IPS-NIHi11 (cell line): ENCODE measurements at regions not wholly inside any gene's neighbourhood (a gene's known extent, or its start where the extent isn't known, plus 50 kb on each side); places are given as distances from the start of the nearest gene placed in this dataset.
"Not testable (repeated sequence)": the region's sequence is repeated elsewhere in the genome, so short reads cannot be mapped to it uniquely, and the experiment has no call there.

Experiments used
- DNase-seq: peaks from one replicate; pipeline ENCODE4 v3.0.0; 2012; ENCODE audit warnings: mixed read lengths, low spot score

DNA sequence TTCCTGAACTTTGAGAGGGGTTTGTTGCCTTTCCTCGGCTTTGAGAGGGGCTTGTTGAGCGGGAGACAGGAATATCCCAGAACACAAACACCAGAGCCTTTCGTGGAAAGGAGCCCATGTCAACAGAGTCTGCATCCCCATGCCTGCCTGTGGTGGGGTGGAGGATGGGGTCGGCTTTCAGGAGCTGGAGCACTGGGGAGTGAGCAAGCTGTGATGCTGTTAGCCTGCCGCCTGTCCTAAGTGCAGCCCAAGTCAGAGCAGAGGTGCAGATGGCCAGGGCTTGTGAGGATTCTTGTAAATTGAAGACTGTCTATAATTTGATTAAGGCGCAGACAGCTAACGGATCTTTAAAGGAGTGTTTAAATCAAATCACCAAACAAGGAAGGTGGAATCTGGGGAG, 103.3 kb upstream of the ANK2 start:
- DNase-seq = no peak

DNA sequence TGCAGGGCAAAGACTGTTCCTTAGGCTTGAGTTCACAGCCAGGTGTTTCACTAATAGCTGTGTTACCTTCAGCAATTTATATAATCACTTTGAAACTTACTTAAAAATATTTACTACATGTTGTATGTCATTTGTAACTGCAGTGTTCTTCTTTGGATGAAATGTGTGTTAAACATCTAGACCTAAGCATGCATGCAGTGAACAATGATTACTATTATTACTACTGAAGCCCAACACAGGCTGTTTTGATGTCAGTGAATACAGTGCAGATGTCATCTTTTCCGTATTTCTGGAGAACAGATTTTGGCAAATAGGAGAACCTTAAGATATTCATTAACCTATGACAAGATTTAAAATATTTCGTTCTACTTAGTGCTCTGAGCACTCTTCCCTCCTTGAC, 101.8 kb upstream of the ANK2 start:
- DNase-seq = no peak

DNA sequence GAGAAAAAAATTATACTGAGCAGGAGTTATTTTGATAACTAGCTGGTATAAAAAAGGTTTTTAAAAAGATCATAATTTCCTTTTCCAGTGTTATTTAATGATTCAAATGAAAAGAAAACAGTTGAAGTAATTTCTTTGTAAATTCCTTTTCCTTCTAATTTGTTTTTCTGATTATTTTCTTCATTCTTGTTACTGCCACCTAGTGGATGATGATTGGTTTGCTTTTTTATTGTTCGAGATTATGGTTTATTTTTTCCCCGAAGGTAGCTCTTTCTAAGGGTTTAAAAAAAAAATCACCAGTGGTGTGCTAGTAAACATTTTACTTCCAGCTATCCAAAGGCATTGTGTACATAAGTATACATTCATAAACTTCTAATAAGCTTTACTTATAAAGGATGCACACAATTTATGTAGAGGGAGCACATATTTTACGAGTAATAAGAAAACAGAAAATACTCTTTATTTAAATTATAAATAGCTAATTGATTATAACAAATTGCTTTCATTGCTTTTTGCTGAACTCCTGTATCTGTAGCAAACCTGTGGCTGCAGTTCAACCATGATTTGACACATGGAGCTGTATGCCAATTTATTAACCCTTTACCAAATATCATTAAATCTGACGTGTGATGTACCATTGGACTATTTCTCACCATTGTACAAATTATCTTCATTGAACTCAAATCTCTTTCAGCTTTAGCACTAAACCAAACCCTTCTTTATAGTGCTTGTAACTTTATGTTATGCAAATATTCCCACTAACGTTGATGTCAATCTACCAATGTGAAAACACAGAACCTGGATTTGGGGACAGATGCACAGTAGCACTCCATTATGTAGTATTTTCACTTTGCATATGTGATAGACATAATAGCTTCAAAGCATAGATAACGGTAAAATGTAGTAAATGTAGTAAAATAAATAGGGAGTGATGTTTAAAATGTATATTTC, 97.8 kb upstream of the ANK2 start:
- no peak for DNase-seq

DNA sequence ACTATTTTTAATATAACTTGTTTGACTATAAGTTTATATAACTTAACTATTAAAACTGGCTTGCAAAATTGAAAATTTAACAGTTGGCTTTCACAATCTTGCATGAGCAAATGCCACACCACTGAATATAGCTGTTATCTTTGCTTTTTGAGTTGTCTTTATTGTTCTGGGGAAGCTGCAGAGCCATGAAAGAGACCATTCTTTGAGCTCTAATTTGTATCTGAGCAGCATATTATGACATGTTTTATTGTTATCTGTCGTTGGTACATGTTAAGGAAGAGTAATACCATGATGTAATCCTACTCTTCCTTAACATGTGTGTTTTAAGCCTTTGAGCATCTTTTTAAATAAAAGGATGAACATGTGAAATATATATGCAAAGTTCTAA, 97.1 kb upstream of the ANK2 start:
- no peak for DNase-seq

DNA sequence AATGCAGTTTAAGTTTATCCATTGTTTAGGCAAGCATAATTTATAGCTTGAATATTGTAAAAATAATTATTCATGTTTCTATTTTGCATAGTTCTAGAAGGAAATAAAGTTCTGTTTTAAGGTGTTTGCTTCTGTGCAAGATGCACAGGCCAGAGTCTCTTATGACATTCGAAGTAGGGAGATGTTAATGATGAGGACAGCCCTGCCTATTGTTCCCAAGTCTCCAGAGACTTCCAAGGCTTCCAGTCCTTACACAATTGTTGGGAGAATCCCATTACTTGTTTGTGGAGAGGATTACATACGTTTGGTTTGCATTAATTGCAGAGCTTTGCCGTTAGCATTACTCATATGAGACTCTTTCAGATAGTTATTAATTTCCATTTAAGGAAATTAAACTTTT, 96.2 kb upstream of the ANK2 start:
- no peak for DNase-seq

DNA sequence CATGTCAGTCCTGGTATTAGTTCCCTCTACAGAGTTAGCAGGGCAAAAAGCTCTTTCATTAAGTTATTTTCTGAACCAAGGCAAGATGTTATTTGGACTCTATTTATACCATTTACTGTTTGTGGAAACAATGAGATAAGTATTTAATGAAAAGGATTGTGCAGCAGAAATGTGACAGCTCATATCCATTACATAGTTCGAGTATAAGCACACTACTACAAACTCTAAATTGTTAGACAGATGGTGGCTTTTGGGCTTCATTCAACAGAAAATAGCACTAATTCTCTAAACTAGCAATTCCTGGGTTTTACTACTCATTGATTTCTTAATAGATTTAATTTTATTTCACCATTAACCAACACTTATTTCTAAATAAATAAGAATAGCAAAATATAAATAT, 95.2 kb upstream of the ANK2 start:
- no peak for DNase-seq

DNA sequence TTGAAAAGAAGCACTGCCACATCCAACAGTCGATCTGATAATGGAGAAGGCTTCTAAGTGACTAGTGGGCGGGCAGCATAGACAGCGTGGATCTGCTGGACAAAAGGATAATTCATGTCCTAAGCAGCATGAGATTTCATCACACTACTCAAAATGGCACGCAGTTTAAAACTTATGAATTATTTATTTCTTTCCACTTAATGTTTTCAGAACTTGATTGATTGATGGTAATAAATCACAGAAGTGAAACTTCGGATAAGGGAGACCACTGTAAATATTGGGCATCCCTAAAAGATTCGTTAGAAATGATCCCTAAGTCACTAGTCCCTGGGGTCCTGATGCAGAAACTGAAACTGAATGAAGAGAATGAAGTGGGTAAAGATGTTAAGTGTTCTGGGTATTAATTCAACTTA, 93.0 kb upstream of the ANK2 start:
- no peak for DNase-seq

DNA sequence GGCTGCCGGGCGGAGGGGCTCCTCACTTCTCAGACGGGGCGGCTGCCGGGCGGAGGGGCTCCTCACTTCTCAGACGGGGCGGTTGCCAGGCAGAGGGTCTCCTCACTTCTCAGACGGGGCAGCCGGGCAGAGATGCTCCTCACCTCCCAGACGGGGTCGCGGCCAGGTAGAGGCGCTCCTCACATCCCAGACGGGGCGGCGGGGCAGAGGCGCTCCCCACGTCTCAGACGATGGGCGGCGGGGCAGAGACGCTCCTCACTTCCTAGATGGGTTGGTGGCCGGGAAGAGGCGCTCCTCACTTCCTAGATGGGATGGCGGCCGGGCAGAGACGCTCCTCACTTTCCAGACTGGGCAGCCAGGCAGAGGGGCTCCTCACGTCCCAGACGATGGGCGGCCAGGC, 91.7 kb upstream of the ANK2 start:
- DNase-seq = not testable (repeated sequence)

DNA sequence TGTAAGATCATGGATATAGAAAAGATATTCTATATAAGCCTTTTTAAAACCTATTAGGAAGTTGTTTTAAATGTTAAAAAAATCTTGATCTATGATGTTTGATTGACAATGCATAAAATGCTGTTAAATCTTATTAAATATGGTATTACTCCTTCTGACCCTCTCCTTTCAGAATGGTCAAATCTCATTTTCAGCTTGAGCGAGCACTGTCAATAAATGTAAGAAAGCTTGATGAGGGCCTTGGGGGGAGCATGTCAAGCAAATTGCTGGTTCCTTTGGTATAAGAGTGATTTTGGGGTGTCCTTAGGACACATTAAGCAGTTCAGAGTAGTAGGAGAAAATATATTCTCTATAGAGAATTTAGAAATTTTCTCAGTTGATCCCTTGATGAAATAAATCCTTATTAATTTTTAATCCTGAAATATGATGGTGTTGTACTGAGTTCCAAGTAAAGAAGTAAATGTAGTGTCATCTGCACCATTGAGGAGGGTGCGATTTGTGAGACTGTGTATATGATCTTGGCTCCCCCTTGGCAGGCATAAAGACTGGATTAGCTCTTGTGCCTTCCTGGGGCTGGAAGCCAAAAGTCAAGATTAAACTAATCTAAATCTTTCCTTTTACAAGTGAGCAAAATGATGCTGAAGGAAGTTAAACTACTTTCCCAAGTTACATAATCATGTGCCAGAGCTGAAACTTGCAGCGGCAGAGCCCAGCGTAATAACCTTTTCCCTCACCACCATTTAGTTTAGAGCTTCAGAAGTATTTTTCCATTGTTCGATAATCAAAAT, 82.6 kb upstream of the ANK2 start:
- no peak for DNase-seq

DNA sequence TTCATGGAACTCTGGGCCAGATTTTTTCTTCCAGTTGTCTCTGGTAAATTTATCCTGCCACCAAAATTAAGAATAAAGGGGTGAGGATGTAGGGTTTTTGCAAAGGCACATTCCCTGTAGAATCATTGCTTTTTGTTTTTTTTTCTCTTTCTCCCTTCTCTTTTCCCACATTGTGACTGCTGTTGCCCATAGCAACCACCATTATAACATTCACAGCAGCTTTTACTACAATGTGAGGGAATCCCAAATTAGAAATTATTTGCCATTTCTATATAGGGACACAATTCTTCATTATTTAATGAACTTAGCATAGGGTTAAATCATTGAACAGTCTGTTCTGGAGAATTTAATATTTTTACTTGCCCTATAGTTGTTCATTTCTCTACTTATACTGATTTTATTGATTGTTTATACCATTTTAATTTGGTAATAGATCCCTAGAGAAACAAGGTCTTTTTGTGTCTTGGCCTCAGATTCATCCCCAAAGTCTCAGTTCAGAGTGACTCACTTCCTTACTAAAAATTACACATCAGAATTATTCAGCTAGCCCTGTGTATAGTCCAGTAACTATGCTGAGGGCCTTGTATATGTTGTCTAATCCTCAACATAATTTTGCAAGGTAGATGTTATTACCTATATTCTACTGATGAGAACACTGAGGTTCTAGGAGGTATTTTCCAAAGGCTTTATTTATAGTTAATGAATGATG, 80.8 kb upstream of the ANK2 start:
- no peak for DNase-seq

DNA sequence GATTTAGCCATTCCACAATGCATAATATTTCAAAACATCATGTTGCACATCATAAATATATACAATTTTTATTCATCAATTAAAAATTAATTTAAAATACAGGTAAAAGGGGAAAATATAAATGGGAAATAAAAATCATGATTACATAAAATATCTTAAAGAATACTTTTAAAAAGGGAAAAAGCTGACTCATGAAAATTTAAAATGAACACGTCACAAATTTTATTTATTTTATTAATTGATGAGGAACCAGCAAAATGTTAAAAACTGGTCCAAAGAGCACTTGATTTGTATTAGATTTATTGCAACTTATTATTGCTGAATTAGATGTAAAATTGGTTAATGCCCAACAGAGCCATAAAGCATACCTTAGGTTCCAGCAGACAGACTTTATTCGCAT, 78.5 kb upstream of the ANK2 start:
- DNase-seq = no peak

DNA sequence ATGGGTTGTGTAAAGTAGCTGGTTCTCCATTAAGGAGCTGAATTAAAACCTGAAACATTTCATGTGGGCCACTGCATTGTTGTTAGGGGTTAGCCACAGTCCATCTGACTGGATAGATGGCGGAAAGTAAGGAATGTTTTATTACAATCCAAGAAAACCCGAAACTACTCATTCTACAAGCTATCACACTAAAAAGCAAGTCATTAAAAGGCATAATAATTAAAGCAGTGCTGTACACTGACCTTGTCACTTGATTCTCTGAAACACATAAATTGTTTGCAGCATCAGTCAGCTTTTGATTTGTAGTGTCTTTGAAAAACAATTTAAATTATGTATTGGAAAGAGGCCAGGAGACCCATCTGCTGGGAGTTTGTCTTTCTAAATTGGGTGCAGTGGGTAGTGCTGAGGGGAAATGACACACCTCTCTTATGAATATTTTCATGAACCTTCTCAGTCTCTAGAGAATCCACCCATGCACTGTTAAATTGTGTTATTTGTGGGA, 75.7 kb upstream of the ANK2 start:
- DNase-seq = no peak

DNA sequence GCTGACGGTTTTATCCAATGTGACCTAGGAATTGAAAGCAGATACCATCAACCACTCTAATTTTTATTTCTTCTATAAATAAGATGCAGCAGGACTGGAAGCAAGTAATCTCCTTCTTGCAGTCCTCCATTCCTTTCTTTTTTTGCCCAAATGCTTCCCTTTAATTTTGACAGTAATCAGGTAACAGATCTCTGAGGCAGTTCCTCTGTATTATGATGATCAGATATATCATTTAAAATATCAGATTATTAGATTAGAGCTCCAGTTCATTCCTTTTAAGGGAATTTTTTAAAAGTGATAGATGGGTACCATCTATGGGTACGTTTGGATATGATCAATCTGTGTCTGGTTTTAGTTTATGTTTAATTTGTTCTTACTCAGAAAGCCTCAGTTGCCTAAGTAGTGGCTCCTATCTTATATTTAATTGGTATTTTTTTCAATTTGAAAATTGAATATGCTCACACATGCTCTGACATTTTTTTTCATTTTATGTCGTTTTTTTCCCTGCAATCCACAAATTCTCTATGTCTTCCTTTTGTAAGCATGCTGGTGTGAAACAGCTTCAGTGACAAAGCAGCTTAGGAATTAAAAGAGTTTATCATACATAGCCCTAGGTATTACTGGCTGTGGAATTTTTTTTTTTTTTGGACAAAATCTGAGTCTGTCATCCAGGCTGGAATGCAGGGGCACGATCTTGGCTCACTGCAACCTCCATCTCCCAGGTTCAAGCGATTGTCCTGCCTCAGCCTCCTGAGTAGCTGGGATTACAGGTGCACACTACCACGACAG, 73.7 kb upstream of the ANK2 start:
- DNase-seq = no peak

DNA sequence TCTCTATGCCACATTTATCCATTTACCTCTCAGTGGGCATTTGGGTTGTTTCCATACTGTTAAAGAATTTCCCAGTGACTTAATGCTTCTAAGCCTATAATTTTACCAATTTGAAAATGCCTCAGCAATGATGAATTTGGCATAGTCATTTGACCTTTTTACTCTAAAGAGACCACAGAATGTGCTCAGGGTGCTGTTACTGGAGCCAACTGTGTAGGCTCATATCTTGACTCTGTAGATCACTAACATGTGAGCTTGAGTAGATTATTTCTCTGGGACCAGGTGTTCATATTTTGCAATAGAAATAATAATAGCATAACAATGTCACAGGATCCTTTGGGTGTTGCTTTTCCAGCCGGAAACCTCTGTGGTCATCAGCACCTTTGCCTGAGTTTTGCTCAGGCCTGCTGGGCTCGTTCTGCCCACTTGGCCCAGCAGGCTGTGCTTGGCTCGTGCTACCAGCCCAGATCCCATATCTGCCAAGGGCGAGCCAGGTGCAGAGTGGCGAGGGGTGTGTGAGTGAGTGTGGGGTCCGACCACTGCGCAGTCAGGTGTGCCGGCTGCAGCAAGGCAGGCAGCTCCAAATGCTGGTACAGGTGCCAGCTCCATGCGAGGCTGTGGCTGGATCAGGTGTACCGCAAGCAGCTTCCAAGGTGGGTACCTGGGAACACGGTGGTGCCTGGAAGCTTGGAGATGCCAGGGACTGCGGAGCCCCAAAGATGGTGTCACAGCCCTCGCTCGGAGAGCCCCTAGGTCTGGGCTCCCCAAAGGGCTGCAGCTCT, 70.6 kb upstream of the ANK2 start:
- no peak for DNase-seq

DNA sequence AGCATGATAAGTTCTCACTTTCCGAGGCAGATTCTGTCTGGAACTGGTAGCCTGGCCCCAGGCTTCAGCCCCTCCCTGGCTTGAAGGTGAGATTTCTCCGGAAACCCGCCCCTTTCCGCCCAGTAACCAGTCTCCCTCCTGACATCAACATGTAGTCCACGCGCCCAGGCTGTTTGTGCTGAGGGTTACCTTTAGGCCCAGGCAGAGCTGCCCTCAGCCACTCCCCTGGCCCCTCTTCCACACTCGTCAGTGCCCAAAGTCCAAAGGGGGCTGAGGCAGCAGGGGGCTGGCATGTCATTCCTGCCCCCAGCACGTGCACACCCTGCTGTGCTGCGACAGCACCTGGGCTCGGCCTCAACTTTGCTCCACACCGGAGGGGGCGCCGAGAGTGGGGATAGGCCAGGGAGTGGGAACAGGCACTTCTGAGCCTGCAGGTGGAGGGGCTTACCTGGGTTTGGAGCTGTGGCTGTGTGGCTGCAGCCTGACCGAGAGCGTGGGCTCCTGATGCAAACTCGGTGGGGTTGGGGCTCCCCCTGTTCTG, 69.5 kb upstream of the ANK2 start:
- DNase-seq = no peak

DNA sequence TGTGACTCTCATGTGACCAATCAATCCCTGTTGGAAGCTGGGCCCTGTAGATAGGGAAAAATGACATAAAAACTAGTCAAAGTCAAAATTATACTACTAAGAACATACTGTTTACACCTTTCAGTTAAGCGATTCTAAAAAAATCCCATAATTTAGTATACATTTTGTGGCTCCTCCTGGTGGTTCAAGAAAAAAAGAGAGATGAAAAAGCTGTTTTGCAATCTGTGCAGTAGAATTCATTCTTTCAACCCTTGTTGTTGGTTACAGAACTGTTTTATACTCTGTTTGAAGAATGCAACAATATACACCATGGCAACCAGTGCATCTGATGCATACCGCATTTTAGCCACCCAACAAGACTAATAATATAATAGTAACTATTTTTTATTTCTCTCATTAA, 66.8 kb upstream of the ANK2 start:
- no peak for DNase-seq

DNA sequence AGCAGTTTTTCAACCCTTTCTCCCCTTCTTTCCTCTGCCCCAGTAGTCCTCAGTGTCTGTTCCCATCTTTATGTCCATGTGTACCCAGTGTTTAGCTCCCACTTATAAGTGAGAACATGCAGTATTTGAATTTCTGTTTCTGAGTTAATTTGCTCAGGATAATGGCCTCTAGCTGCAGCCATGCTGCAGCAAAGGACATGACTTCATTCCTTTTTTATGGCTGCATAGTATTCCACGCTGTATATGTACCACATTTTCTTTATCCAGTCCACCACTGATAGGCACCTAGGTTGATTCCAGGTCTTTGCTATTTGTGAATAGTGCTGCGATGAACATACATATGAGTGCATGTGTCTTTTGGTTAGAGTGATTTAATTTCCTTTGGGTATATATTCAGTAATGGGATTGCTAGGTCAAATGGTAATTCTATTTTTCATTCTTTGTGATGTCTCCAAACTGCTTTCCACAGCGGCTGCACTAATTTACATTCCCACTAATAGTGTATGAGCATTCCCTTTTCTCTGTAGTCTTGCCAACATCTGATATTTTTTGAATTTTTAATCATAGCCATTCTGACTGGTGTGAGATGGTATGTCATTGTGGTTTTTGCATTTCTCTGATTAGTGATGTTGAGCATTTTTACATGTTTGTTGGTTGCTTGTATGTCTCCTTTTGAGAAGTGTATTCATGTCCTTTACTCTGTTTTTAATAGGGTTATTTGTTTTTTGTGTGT, 54.6 kb upstream of the ANK2 start:
- no peak for DNase-seq
